A549 (cell line): ENCODE measurements at regions not wholly inside any gene's neighbourhood (a gene's known extent, or its start where the extent isn't known, plus 50 kb on each side); places are given as distances from the start of the nearest gene placed in this dataset.

ENCODE experiments used
- ATAC-seq, 2 experiments: fragments of 200-7000 bp in 1 of 2; fragments of >200 bp in 1 of 2; cut with Nextera tagmentation in 1 of 2; cut with Tn5 transposase in 1 of 2; 3 replicates each; pipeline versions ENCODE4 v1.8.0 to v1.9.1; 2018 to 2020; ENCODE audit warnings: mild to moderate bottlenecking in 1 of 2, moderate library complexity in 1 of 2
- CTCF ChIA-PET: fragments of 300-600 bp; sonication (Branson Sonifier 250); formaldehyde crosslinking; extraction: SDS; loops from one replicate; lab custom pipeline; 2021; ENCODE audit warnings: antibody characterized with exemption, inconsistent platforms; lab: Yijun Ruan, JAX
- POLR2A ChIA-PET: fragments of 350-600 bp; formaldehyde crosslinking; extraction: SDS; loops from one replicate; lab custom pipeline; 2021; ENCODE audit warnings: antibody characterized with exemption, inconsistent platforms; lab: Yijun Ruan, JAX
- DNase-seq, 2 experiments: peaks; one replicate each; pipeline versions ENCODE4 v3.0.0 to v3.0.0-alpha.2; 2011 to 2016; ENCODE audit warnings: low read depth in 1 of 2, low spot score in 1 of 2
- FAIRE-seq: peaks from 2 replicates; lab custom pipeline; 2011; peaks lifted over from hg19 to GRCh38; lab: Jason Lieb, UNC
- H3K27ac ChIP-seq, 2 experiments: fragments of >200 bp; sonication (Bioruptor Twin); formaldehyde crosslinking; 3 replicates each; pipeline ENCODE4 v1.5.1; 2016 to 2017
- H3K4me1 ChIP-seq: fragments of >200 bp; sonication (Bioruptor Twin); formaldehyde crosslinking; 3 replicates; pipeline ENCODE4 v1.6.1; 2016
- H3K4me2 ChIP-seq: fragments of >200 bp; sonication (Bioruptor Twin); formaldehyde crosslinking; 3 replicates; pipeline ENCODE4 v1.6.1; 2016
- H3K4me3 ChIP-seq: fragments of >200 bp; sonication (Bioruptor Twin); formaldehyde crosslinking; 3 replicates; pipeline ENCODE4 v1.5.1; 2016
- H3K9me3 ChIP-seq: fragments of >200 bp; sonication (Bioruptor Twin); formaldehyde crosslinking; 3 replicates; pipeline ENCODE4 v1.6.1; 2016
- CHD2 ChIP-seq: fragments of 150-350 bp; IDR thresholded peaks from 2 replicates; pipeline ENCODE4 v1.6.1; 2014; ENCODE audit warnings: low read length; ENCODE audit not compliant: partially characterized antibody
- CTCF ChIP-seq: fragments of >200 bp; sonication (Bioruptor Twin); formaldehyde crosslinking; IDR thresholded peaks from 3 replicates; pipeline ENCODE4 v1.5.1; 2016
- E2F6 ChIP-seq: IDR thresholded peaks from 2 replicates; pipeline ENCODE4 v1.6.1; 2012; ENCODE audit warnings: low read depth, borderline replicate concordance
- EHF ChIP-seq: fragments of 250-450 bp; sonication (Bioruptor Pico); IDR thresholded peaks from 2 replicates; pipeline ENCODE4 v1.5.0; 2020; ENCODE audit warnings: mild to moderate bottlenecking
- FOXS1 ChIP-seq: fragments of 250-450 bp; sonication (Bioruptor Pico); IDR thresholded peaks from 2 replicates; pipeline ENCODE4 v1.5.0; 2020; ENCODE audit warnings: mild to moderate bottlenecking, moderate library complexity
- HDAC2 ChIP-seq: fragments of 200-600 bp; sonication (generic); IDR thresholded peaks from 2 replicates; pipeline ENCODE4 v1.6.1; 2016
- HES2 ChIP-seq: fragments of >200 bp; sonication (Bioruptor Twin); formaldehyde crosslinking; IDR thresholded peaks from 2 replicates; pipeline ENCODE4 v1.6.1; 2016
- HOXA7 ChIP-seq: fragments of 250-450 bp; sonication (Bioruptor Pico); IDR thresholded peaks from 2 replicates; pipeline ENCODE4 v1.5.0; 2020; ENCODE audit warnings: mild to moderate bottlenecking, moderate library complexity
- HOXB13 ChIP-seq: fragments of 250-450 bp; sonication (Bioruptor Pico); IDR thresholded peaks from 2 replicates; pipeline ENCODE4 v1.5.0; 2020; ENCODE audit warnings: low read depth, mild to moderate bottlenecking, moderate library complexity
- JUNB ChIP-seq: fragments of >200 bp; sonication (Bioruptor Twin); formaldehyde crosslinking; IDR thresholded peaks from 2 replicates; pipeline ENCODE4 v1.6.1; 2016
- KDM5A ChIP-seq: fragments of 200-600 bp; sonication (generic); IDR thresholded peaks from 2 replicates; pipeline ENCODE4 v1.6.1; 2016; ENCODE audit warnings: antibody characterized with exemption, mild to moderate bottlenecking
- MAFK ChIP-seq: fragments of 450-650 bp; IDR thresholded peaks from 2 replicates; pipeline ENCODE4 v1.6.1; 2014; ENCODE audit not compliant: partially characterized antibody
- MAZ ChIP-seq: fragments of 150-350 bp; IDR thresholded peaks from 2 replicates; pipeline ENCODE4 v1.6.1; 2014; ENCODE audit warnings: antibody characterized with exemption, low read depth, low read length, borderline replicate concordance
- MYC ChIP-seq: IDR thresholded peaks from 2 replicates; pipeline ENCODE4 v1.6.1; 2012; ENCODE audit warnings: mild to moderate bottlenecking, inconsistent platforms, low read length, improper control_type of control experiment, borderline replicate concordance
- NPAS2 ChIP-seq: fragments of 250-450 bp; sonication (Bioruptor Pico); IDR thresholded peaks from 2 replicates; pipeline ENCODE4 v1.8.0; 2022; ENCODE audit warnings: mild to moderate bottlenecking, moderate library complexity, borderline replicate concordance
- NR3C1 ChIP-seq: fragments of >200 bp; sonication (Bioruptor Twin); formaldehyde crosslinking; IDR thresholded peaks from 3 replicates; pipeline ENCODE4 v1.6.1; 2017
- PBX3 ChIP-seq: IDR thresholded peaks from 2 replicates; pipeline ENCODE4 v1.6.1; 2012
- RARB ChIP-seq: fragments of 250-450 bp; sonication (Bioruptor Pico); IDR thresholded peaks from 2 replicates; pipeline ENCODE4 v1.8.0; 2021; ENCODE audit warnings: mild to moderate bottlenecking, moderate library complexity
- RNF2 ChIP-seq: fragments of 200-600 bp; sonication (generic); IDR thresholded peaks from 2 replicates; pipeline ENCODE4 v1.6.1; 2016; ENCODE audit warnings: low read depth, mild to moderate bottlenecking, antibody characterized with exemption, moderate library complexity, borderline replicate concordance
- SMC3 ChIP-seq: fragments of >200 bp; sonication (Bioruptor Twin); formaldehyde crosslinking; IDR thresholded peaks from 3 replicates; pipeline ENCODE4 v1.6.1; 2018; ENCODE audit warnings: inconsistent platforms
- ZFP36 ChIP-seq: fragments of 450-650 bp; IDR thresholded peaks from 2 replicates; pipeline ENCODE4 v1.6.1; 2014; ENCODE audit warnings: borderline replicate concordance; ENCODE audit not compliant: partially characterized antibody
- ZNF302 ChIP-seq: fragments of 250-450 bp; sonication (Bioruptor Pico); IDR thresholded peaks from 2 replicates; pipeline ENCODE4 v1.9.0; 2021; ENCODE audit warnings: inconsistent platforms, mild to moderate bottlenecking, moderate library complexity
- ZSCAN20 ChIP-seq: fragments of 250-450 bp; sonication (Bioruptor Pico); IDR thresholded peaks from 2 replicates; pipeline ENCODE4 v1.8.0; 2022; ENCODE audit warnings: mild to moderate bottlenecking, moderate library complexity
- WGBS: methylation state at CpG from one replicate; pipeline ENCODE4 v1.1.6; 2017; ENCODE audit errors: missing lambda C conversion rate; 5-methylcytosine and 5-hydroxymethylcytosine counted together
- TF ChIP-seq, protein P1 (sequence below): fragments of 250-450 bp; sonication (Bioruptor Pico); IDR thresholded peaks from 2 replicates; pipeline ENCODE4 v1.5.0; 2021; ENCODE audit warnings: mild to moderate bottlenecking, moderate library complexity, borderline replicate concordance

GRCh38 chrX:43121637-43122036 is 343.7 kb upstream of the PPP1R2C start:
- H3K9me3 ChIP-seq: no peaks in the 10 kb centered on the region
- TF ChIP-seq JUNB (no peak), ZSCAN20 (no peak), SMC3 (no peak), HES2 (no peak), HDAC2 (no peak), ZFP36 (no peak), RARB (CRISPR knock-in tag) (no peak), MYC (no peak), FOXS1 (CRISPR knock-in tag) (no peak), ZNF302 (CRISPR knock-in tag) (no peak), HOXB13 (no peak), NPAS2 (CRISPR knock-in tag) (no peak), KDM5A (no peak), HOXA7 (CRISPR knock-in tag) (no peak)
- POLR2A ChIA-PET: no interaction called here
- DNase-seq (no peak), FAIRE-seq (no peak), ATAC-seq (no peak)
- H3K27ac ChIP-seq: no peak overlapping the region
- H3K4me2 ChIP-seq: no peak overlapping the region
- CTCF ChIA-PET: interaction anchor here (1.1 kb wide), 1 partner anchor 11 kb away, joined by 3 read pairs; no protein-coding TSS in a partner anchor
- H3K4me3 ChIP-seq: no peak overlapping the region
- 100% methylated on average over 1 of the region's 1 CpG for WGBS
- no peaks in the 10 kb centered on the region for H3K4me1 ChIP-seq

GRCh38 chrX:43139645-43140044 is 361.7 kb upstream of the PPP1R2C start:
- FAIRE-seq: peak; percentile 56
- WGBS: 64% methylated on average over 1 of the region's 1 CpG
- no peak overlapping the region for H3K4me3 ChIP-seq
- DNase-seq: no peak
- no peak overlapping the region for H3K4me2 ChIP-seq
- CTCF ChIA-PET: no interaction called here
- ATAC-seq: no peak
- TF ChIP-seq KDM5A (no peak), CHD2 (no peak), MAZ (no peak), ZNF302 (CRISPR knock-in tag) (no peak), E2F6 (no peak), RNF2 (no peak), PBX3 (no peak), NR3C1 (no peak), EHF (no peak), MAFK (no peak), CTCF (no peak), HOXA7 (CRISPR knock-in tag) (no peak)
- TF ChIP-seq, protein P1, sequence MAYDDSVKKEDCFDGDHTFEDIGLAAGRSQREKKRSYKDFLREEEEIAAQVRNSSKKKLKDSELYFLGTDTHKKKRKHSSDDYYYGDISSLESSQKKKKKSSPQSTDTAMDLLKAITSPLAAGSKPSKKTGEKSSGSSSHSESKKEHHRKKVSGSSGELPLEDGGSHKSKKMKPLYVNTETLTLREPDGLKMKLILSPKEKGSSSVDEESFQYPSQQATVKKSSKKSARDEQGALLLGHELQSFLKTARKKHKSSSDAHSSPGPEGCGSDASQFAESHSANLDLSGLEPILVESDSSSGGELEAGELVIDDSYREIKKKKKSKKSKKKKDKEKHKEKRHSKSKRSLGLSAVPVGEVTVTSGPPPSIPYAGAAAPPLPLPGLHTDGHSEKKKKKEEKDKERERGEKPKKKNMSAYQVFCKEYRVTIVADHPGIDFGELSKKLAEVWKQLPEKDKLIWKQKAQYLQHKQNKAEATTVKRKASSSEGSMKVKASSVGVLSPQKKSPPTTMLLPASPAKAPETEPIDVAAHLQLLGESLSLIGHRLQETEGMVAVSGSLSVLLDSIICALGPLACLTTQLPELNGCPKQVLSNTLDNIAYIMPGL (CRISPR knock-in tag): no peak
- no peaks in the 10 kb centered on the region for H3K4me1 ChIP-seq
- no peaks in the 10 kb centered on the region for H3K9me3 ChIP-seq
- no peak overlapping the region for H3K27ac ChIP-seq
- POLR2A ChIA-PET: no interaction called here
